Neural cell (in vitro differentiated cells): ENCODE measurements at regions not wholly inside any gene's neighbourhood (a gene's known extent, or its start where the extent isn't known, plus 50 kb on each side); places are given as distances from the start of the nearest gene placed in this dataset.

Experiments
- H2AFZ ChIP-seq: fragments of 200-600, 300-800 bp; sonication (generic), shearing (Covaris generic); 2 replicates; pipeline ENCODE4 v1.6.0; 2014; ENCODE audit warnings: low read depth, mild to moderate bottlenecking, antibody characterized with exemption, low read length, moderate library complexity
- H3F3A ChIP-seq: fragments of 200-600 bp; shearing (Covaris generic); 2 replicates; pipeline ENCODE4 v1.6.1; 2016; ENCODE audit warnings: mild to moderate bottlenecking, moderate library complexity, mixed read lengths, antibody characterized with exemption, low read length; ENCODE audit not compliant: insufficient read depth, poor library complexity, severe bottlenecking
- H3K27ac ChIP-seq: fragments of 200-600, 300-800 bp; sonication (generic), shearing (Covaris generic); 2 replicates; pipeline ENCODE4 v1.5.1; 2014; ENCODE audit warnings: mild to moderate bottlenecking, low read length, moderate library complexity
- H3K27me3 ChIP-seq: fragments of 300-800, 200-600 bp; sonication (generic), shearing (Covaris generic); 2 replicates; pipeline ENCODE4 v1.6.0; 2014; ENCODE audit warnings: mild to moderate bottlenecking, low read depth, low read length, moderate library complexity; ENCODE audit not compliant: insufficient read depth
- H3K36me3 ChIP-seq: fragments of 300-800, 200-600 bp; sonication (generic), shearing (Covaris generic); 2 replicates; pipeline ENCODE4 v1.5.1; 2014; ENCODE audit warnings: mild to moderate bottlenecking, antibody characterized with exemption, low read length, moderate library complexity; ENCODE audit not compliant: insufficient read depth
- H3K4me2 ChIP-seq: fragments of 300-800, 200-600 bp; sonication (generic), shearing (Covaris generic); 2 replicates; pipeline ENCODE4 v1.6.0; 2014; ENCODE audit warnings: mild to moderate bottlenecking, low read length
- H3K4me3 ChIP-seq: fragments of 300-800, 200-600 bp; sonication (generic), shearing (Covaris generic); 2 replicates; pipeline ENCODE4 v1.5.1; 2014; ENCODE audit warnings: mild to moderate bottlenecking, low read length, moderate library complexity
- H3K79me2 ChIP-seq: fragments of 200-600 bp; shearing (Covaris generic); replicated peaks from 2 replicates; pipeline ENCODE4 v1.6.0; 2014; ENCODE audit warnings: mild to moderate bottlenecking, low read length, moderate library complexity; ENCODE audit not compliant: insufficient read depth
- H3K9ac ChIP-seq: fragments of 300-800, 200-600 bp; sonication (generic), shearing (Covaris generic); 2 replicates; pipeline ENCODE4 v1.6.1; 2016; ENCODE audit warnings: mild to moderate bottlenecking, low read length, mixed read lengths
- H3K9me2 ChIP-seq: fragments of 200-600 bp; shearing (Covaris generic); 2 replicates; pipeline ENCODE4 v1.6.1; 2016; ENCODE audit warnings: mild to moderate bottlenecking, low read length, mixed read lengths; ENCODE audit not compliant: insufficient read depth
- H3K9me3 ChIP-seq: fragments of 200-600, 300-800 bp; sonication (generic), shearing (Covaris generic); 2 replicates; pipeline ENCODE4 v1.6.1; 2016; ENCODE audit warnings: mild to moderate bottlenecking, mixed run types, low read length, moderate library complexity, mixed read lengths
- H4K20me1 ChIP-seq: fragments of 200-600 bp; shearing (Covaris generic); 2 replicates; pipeline ENCODE4 v1.6.1; 2016; ENCODE audit warnings: mild to moderate bottlenecking, mixed run types; ENCODE audit not compliant: insufficient read depth
- CTCF ChIP-seq: fragments of 450-650 bp; IDR thresholded peaks from 2 replicates; pipeline ENCODE4 v1.5.1; 2014; ENCODE audit warnings: antibody characterized with exemption, mild to moderate bottlenecking, moderate library complexity; ENCODE audit not compliant: poor library complexity, severe bottlenecking
- EP300 ChIP-seq: fragments of 450-650 bp; conservative IDR thresholded peaks from 2 replicates; pipeline ENCODE4 v1.6.1; 2014; ENCODE audit warnings: antibody characterized with exemption, mild to moderate bottlenecking, moderate library complexity; ENCODE audit not compliant: poor library complexity, severe bottlenecking
- EZH2 ChIP-seq: fragments of 200-600, 300-800 bp; shearing (Covaris generic), sonication (generic); IDR thresholded peaks from 2 replicates; pipeline ENCODE4 v1.6.1; 2014; ENCODE audit warnings: antibody characterized with exemption, low read length, borderline replicate concordance, mild to moderate bottlenecking; ENCODE audit not compliant: insufficient read depth, poor library complexity, severe bottlenecking
- MXI1 ChIP-seq: fragments of 450-650 bp; conservative IDR thresholded peaks from 2 replicates; pipeline ENCODE4 v1.6.1; 2014; ENCODE audit warnings: antibody characterized with exemption, mild to moderate bottlenecking; ENCODE audit not compliant: poor library complexity, severe bottlenecking
- POLR2AphosphoS5 ChIP-seq: IDR thresholded peaks from 2 replicates; pipeline ENCODE4 v1.6.1; 2012
- RAD21 ChIP-seq: fragments of 450-650 bp; conservative IDR thresholded peaks from 2 replicates; pipeline ENCODE4 v1.6.1; 2014; ENCODE audit warnings: antibody characterized with exemption, mild to moderate bottlenecking, moderate library complexity
- SMC3 ChIP-seq: fragments of 450-650 bp; conservative IDR thresholded peaks from 2 replicates; pipeline ENCODE4 v1.6.1; 2014; ENCODE audit warnings: antibody characterized with exemption, mild to moderate bottlenecking, moderate library complexity; ENCODE audit not compliant: poor library complexity
- TAF1 ChIP-seq: IDR thresholded peaks from 2 replicates; pipeline ENCODE4 v1.6.1; 2012; ENCODE audit warnings: low read depth
- TF ChIP-seq, protein P1 (sequence below): IDR thresholded peaks from 2 replicates; pipeline ENCODE4 v1.6.1; 2012; ENCODE audit warnings: borderline replicate concordance

DNA sequence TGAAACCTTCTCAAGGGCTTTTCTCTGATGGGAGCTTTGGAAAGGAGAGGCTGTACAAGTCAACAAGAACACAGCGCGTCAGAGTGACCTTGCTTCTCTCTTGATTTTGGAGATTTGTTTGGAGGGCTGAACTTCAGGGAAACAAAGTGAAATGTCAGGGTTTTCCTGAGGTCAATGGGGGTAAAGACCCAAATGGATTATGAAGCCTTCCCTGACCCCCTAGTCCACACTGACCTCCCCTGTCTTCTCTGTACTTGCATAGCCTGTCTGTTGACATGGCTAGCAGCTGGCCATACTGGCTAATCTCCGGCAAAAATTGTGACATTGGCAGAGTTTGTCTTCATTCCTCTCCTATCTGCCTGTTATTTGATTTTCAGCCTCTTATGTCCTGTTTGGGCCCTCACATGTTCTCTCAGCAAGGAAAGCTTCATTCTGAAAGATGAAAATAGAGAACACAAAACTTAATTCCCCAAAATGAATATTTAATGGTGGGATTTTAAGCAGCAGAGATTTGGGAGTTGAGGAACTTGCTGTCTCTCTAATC lies 149.3 kb upstream of the HAAO start:
- no peak overlapping the region for H3K4me3 ChIP-seq
- H3K27me3 ChIP-seq, result no peaks in the 10 kb centered on the region
- no peak overlapping the region for H3K9ac ChIP-seq

GRCh38 chr2:42939411-42940206 lies 147.2 kb upstream of the HAAO start:
- Histone ChIP-seq H3K9ac (no peak overlapping the region), H2AFZ (no peak overlapping the region), H3K9me2 (no peaks in the 10 kb centered on the region), H4K20me1 (no peaks in the 10 kb centered on the region), H3K9me3 (no peaks in the 10 kb centered on the region), H3K27ac (no peak overlapping the region), H3K79me2 (no peaks in the 10 kb centered on the region), H3K4me3 (no peak overlapping the region), H3F3A (no peaks in the 10 kb centered on the region), H3K36me3 (no peaks in the 10 kb centered on the region), H3K4me2 (no peak overlapping the region), H3K27me3 (no peaks in the 10 kb centered on the region)
- TF ChIP-seq EP300 (no peak), MXI1 (no peak), SMC3 (no peak), CTCF (no peak), POLR2AphosphoS5 (no peak), EZH2 (no peak), RAD21 (no peak), TAF1 (no peak)
- TF ChIP-seq, protein P1, sequence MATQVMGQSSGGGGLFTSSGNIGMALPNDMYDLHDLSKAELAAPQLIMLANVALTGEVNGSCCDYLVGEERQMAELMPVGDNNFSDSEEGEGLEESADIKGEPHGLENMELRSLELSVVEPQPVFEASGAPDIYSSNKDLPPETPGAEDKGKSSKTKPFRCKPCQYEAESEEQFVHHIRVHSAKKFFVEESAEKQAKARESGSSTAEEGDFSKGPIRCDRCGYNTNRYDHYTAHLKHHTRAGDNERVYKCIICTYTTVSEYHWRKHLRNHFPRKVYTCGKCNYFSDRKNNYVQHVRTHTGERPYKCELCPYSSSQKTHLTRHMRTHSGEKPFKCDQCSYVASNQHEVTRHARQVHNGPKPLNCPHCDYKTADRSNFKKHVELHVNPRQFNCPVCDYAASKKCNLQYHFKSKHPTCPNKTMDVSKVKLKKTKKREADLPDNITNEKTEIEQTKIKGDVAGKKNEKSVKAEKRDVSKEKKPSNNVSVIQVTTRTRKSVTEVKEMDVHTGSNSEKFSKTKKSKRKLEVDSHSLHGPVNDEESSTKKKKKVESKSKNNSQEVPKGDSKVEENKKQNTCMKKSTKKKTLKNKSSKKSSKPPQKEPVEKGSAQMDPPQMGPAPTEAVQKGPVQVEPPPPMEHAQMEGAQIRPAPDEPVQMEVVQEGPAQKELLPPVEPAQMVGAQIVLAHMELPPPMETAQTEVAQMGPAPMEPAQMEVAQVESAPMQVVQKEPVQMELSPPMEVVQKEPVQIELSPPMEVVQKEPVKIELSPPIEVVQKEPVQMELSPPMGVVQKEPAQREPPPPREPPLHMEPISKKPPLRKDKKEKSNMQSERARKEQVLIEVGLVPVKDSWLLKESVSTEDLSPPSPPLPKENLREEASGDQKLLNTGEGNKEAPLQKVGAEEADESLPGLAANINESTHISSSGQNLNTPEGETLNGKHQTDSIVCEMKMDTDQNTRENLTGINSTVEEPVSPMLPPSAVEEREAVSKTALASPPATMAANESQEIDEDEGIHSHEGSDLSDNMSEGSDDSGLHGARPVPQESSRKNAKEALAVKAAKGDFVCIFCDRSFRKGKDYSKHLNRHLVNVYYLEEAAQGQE, result no peak

More for the DNA sequence above, 149.3 kb upstream of the HAAO start:
- H4K20me1 ChIP-seq, result no peaks in the 10 kb centered on the region
- no peaks in the 10 kb centered on the region for H3K36me3 ChIP-seq
- no peaks in the 10 kb centered on the region for H3F3A ChIP-seq
- H3K9me2 ChIP-seq, result no peaks in the 10 kb centered on the region
- no peaks in the 10 kb centered on the region for H3K79me2 ChIP-seq
- TF ChIP-seq EP300 (no peak), TAF1 (no peak), SMC3 (no peak)
- no peak overlapping the region for H3K27ac ChIP-seq
- H3K9me3 ChIP-seq, result no peaks in the 10 kb centered on the region
- no peak overlapping the region for H2AFZ ChIP-seq
- H3K4me2 ChIP-seq, result no peak overlapping the region
